Left colon (tissue), 2 donors: ENCODE measurements at regions not wholly inside any gene's neighbourhood (a gene's known extent, or its start where the extent isn't known, plus 50 kb on each side); places are given as distances from the start of the nearest gene placed in this dataset.
"Not testable (repeated sequence)": the region's sequence is repeated elsewhere in the genome, so short reads cannot be mapped to it uniquely, and the experiment has no call there.

Source experiments
- ATAC-seq: fragments of 200-7000 bp; cut with Tn5 transposase; one replicate; pipeline ENCODE4 v1.9.1; 2020; ENCODE audit warnings: mild to moderate bottlenecking, moderate library complexity
- DNase-seq, 2 donors: peaks; one replicate each; pipeline ENCODE4 v3.0.0-alpha.2; 2020
- intact Hi-C, 2 donors: fragments of 100-400 bp; cut with DNase I in 1 of 2; cut with micrococcal nuclease in 1 of 2; formaldehyde crosslinking; loops; one replicate each; pipeline versions ENCODE4 v1.11.2 to v1.14.0; 2022; cut with DNase I, micrococcal nuclease
- donor health status: DM: no; HTN: no; CAD: no.
- donor health status: DM: yes; HTN: yes; CAD: no.

DNA sequence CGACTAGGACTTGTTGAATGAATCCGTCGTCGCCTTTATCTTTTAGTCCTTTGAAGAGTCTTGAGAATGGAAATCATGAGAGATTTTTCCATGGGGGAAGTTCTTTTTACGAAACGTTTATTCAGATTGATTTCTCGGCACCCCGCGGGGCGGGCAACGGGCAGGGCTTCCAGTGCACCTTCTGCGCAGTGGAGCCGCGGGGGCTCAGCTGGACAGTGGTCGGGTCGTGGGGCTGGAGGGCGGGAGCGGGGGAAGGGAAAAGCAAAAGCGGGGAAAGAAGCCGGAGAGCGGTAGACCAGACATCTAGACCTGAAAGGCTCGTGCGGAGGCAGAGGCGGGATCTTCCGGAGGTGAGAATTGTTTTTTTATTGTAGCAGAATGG, 103.0 kb downstream of the NBPF11 start:
- DNase-seq, intact Hi-C loops, ATAC-seq: not testable (repeated sequence)

DNA sequence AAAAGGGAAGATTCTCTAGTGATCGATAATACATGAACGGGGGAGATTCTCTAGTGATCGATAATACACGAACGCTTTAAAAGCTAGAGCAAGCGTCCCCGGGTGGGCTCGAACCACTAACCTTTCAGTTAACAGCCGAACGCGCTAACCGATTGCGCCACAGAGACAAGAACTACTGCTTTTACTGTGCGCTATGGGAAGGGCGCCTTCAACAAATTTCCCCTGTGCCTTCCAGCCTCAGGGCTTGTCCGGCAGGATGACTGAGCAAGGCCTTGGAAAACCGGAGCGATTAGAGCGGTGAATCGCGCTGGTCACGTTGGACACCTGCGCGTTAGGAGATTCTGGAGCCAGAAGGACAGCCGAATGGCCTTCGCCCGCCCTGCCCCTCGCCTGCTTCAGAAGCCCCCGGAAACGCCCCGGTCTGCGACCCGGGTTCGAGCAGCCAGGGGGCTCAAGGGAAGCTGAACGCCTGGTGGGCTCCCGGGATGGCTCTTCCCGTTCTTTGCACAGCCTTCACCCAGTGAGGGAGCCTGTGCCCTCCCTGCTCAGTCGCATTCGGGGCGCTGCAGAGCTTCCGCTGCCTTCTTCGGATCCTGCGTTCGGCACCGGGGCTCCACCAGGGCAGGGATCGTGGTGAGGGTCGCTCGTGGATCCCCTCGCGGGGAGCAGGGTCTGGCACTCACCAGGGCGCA, 103.5 kb downstream of the NBPF11 start:
- peak in 1 of 2 donors; percentile 4 for DNase-seq
- ATAC-seq, intact Hi-C loops: not testable (repeated sequence)

DNA sequence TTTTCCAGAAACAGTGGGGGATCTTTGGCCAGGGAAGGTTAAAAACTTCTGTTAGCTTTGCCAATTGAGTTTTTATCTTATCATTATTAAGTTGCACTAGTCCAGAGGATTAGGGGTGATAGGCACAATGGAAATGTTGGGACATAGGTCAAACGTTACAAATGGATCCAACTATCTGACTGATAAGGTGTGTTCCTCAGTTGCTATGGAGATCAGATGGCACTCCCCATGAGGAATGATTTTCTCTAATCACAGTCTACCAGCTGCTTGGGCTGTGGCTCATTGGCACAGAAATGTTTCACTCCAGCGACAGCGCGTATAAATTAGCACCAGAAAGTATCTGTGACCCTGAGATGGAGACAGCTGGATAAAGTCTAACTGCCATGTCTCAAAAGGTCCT, 106.2 kb downstream of the NBPF11 start:
- DNase-seq, intact Hi-C loops, ATAC-seq: not testable (repeated sequence)

DNA sequence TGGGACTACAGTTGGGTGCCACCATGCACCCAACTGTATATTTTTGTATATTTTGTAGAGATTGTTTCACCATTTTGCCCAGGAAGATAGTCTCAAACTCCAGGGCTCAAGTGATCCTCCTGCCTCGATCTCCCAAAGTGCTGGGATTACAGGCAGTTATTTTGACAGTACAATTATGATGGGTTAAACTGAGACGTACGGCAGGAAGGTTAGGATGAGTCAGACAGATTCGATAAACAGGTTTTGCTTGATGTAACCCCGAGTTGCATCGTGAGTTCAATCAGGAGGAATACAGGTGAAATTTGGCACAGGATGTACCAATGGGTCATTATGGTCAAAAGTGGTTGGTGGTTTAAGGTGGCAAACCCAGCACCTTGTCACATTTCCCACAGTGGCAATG, 107.6 kb downstream of the NBPF11 start:
- intact Hi-C loops, ATAC-seq, DNase-seq: not testable (repeated sequence)
